Stimulated activated CD4-positive, alpha-beta T cell treated with anti-CD3 and anti-CD28 coated beads, Interleukin-2, amount 100 ng/mL, for 24 hours (primary cell): ENCODE measurements at regions not wholly inside any gene's neighbourhood (a gene's known extent, or its start where the extent isn't known, plus 50 kb on each side); places are given as distances from the start of the nearest gene placed in this dataset.
"Not testable (repeated sequence)": the region's sequence is repeated elsewhere in the genome, so short reads cannot be mapped to it uniquely, and the experiment has no call there.

Source experiments
- DNase-seq, 2 donors: peaks; one replicate each; pipeline ENCODE4 v3.0.0-alpha.2; 2020

DNA sequence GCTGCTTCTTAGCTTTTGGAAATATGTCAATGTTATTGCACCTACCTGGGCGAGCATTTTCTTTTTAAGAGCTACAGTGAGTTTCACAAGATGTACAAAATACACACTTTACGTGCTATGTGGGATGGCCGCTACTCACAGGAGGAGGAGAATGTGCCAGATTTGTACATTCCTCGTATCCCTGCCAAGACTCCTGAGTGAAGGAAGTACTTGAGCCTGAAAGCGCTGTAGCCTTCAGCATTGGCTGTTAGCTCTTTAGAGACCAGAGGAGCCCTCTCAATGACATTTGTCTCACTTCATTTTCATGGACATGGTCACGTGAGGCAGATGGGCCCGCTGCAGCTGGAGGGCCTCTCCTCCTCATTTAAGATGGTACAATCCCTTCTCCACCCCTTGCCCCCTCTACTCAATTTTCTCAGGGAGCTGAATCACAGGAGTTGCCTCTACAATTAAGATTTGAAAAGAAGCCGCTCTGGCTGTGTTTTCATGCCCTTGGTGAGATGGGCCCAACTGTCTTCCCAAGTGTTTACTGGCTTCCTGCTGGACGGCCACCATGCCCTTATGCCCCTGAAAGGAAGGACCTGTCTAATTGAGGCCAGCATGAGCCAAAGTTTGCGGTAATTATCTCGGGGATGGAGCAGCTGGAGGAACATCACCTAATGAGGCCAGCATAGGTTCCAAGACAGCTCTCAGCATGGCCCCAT lies 442.6 kb downstream of the PRDM2 start:
- no peak for DNase-seq

DNA sequence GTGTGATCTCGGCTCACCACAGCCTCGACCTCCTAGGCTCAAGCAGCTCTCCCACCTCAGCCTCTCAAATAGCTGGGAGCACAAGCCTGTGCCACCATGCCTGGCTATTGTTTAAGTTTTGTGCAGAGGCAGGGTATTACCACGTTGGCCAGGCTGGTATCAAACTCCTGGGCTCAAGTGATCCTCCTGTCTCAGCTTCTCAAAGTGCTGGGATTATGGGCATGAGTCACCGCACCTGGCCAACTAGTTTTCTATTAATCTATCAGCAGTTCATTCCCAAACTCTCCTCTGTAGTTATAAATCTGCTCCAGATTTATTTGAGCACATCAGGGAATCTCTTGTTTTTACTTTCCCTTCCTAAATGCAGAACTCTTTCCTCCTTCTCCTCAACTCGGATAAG lies 443.8 kb downstream of the PRDM2 start:
- DNase-seq, result no peak

DNA sequence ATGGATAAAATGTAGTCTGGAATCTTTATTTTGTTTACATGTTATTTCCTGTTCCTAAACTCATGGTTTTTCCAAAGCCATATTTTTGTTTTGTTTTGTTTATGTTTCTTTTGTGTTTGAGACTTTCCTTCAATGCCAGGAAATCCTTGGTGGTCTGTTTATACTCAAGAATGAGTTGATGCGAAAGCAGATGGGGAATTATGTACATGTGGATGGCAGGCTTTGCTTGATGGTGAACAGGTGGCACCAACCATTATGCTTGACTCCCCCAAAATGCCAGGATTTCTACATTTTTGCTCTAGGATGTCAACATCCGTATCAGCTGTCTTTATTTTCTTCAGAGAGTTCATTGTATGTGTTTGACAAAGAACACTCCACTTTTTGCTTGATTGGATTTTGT lies 448.5 kb downstream of the PRDM2 start:
- DNase-seq, result no peak

DNA sequence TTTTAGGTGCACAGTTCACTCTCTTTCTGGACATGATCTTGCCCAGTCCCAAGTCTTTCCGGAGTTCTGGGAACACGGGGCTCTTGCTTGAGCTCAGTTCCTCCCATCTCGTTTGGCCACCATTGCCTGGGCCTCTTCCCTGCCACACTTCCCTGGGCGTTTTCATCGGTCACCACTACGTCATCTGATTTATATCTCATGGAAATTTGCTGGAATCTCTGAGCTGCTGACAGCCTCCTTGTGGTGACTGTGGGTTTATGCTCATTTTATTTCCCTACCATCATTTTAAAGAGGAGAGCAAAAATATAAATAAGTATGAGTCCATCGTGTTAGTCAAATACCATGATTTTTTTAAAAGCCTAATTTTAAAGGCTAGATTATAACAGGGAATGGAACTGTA lies 449.1 kb upstream of the KAZN start:
- DNase-seq, result no peak

DNA sequence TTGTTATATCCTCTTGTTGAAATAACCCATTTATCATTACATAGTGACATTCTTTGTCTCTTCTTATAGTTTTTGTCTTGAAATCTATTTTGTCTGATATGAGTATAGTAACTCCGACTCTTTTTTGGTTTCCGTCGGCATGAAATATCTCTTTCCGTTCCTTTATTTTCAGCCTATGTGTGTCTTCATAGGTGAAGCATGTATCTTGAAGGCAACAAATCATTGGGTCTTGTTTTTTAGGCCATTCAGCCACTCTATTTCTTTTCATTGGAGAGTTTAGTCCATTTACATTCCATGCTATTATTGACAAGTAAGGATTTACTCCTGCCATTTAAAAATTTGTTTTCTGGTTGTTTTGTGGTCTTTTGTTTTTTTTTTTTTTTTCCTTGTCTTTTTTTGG lies 441.9 kb upstream of the KAZN start:
- DNase-seq, result no peak

DNA sequence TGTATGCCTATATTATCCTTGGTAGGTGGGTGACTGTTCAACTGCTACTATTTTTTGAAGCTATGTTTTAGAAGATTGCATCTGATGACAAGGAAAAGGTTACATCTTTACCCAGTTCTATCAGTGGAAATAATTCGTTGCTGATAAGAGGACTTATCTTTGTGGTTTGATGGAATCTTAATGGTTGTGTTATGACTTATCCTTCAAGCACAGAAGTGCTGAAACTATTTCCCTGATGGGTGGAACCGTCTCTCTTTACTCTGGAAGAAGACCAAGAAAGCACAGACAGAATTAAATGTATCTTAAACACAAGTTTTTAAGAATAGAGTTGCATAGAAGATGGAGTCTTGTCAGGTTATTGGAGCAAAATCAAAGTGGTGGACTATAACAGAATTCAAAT lies 437.7 kb upstream of the KAZN start:
- no peak for DNase-seq

DNA sequence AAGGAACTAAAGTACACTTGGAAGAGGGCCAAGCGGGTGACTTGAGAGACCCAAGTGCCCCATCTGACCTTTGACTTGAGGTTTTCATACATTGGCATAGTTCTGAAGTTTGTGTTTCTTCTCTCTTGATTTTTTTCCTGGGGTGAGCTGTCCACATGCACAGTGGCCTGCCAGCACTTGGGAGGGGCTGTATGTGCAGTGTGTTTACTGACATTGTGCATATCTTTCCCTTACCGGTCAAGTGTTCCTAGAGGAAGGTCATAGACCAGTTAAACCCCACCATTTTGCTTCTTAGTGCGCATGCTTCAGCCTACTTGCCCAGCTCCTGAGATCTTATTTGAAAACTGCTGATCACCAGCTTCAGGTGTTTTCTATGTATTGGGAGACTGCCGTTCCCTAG lies 435.2 kb upstream of the KAZN start:
- DNase-seq, result no peak

DNA sequence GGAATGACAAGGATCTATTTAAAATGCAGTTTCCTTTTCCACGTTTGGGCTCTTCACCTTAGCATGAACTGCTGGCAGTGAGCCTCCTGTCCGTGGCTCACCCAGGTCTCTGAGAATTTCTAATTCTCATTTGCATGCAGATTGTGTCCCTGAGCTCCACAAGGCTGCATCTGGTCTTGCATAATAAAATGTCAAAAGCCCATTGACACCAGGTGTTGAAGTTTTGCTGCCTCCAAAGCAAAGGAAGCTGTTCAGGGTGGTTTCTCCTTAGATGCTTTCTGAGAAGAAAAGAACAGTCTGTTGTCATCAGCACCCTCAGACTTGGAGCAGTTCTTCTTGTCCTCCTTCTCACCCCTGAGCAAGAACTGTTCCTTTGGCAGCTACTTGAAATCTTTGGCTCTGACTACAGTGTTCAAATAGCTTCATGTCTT lies 433.1 kb upstream of the KAZN start:
- DNase-seq, result no peak

DNA sequence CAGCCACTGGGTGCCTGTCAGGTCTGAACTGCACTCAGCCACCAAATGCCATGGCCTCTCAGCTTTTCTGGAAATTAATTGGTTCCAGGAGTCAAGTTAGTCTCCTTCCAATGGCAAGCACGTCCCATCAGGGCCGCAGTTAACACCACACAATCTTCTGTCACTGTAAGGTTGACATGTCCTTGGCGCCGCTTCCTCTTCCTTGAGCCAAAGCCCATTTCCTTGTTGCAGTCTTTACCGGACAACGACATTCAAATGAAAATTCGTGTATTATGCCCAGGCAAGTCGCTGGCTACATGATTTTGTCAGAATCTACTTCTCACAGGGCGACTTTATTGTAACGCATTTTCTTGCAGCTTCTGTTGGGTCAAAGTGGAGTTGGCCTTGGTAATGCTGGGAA lies 430.6 kb upstream of the KAZN start:
- DNase-seq, result no peak

DNA sequence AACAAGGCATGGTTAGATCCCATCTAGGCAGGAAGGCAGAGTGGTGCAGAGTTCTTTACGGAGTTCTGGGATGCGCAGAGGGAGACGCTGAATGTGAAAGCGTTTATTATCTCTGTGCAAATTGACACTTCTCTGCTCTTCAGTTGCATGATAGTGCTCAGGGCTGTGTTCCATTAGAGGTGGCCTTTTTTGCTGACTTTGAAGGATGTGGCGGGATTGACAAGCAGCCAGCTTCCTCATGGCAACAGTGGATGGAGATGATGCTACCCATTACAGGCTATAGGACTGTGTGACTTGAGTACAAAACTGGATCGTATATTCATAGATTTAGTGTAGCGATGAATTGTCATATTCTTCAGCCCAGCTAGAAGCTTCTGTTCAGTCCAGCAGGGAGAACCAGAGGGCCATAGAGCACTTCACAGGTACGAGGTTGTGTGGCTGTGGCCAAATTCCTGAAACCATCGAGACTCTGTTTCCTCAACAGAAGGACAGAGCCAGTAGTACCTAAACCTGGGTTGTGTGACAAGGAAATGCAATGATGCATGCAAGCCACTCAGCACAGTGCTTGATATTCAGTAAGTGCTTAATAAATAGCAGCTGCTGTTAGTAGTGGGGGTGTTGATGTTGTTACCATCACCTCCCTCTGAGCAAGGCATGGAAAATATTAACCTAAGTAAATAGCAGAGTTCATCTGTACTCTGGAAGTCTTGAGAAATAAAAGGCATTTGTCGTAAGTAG lies 430.0 kb upstream of the KAZN start:
- no peak for DNase-seq

DNA sequence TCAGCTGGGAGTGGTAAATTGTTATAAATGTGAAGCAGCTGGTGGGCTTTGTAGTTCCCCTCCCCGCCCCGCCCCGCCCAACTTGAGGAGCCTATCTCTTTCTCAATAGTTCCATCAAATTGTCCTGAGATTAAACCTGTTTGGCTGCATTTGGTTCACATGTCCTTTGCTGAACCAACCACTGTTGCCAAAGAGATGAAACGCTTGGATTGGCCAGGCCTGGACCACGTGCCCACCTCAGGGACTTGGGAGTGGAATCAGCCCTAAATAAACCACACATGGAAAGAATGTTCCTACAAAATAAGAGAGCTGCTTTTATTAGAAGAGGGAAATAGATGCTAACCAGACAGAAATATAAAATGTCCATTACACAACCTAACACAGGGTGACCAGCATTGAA lies 424.9 kb upstream of the KAZN start:
- DNase-seq, result no peak

DNA sequence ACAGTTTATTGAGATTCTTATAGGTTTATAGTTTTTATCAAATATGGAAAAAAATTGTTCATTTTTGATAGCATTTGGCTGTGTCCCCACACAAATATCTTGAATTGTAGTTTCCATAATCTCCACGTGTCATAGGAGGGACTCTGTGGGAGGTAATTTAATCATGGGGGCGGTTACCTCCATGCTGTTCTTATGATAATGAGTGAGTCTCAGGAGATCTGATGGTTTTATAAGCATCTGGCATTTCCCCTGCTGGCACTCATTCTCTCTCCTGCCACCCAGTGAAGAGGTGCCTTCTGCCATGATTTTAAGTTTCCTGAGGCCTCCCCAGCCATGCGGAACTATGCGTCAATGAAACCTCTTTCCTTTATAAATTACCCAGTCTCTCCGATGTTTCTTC lies 420.6 kb upstream of the KAZN start:
- DNase-seq, result not testable (repeated sequence)

DNA sequence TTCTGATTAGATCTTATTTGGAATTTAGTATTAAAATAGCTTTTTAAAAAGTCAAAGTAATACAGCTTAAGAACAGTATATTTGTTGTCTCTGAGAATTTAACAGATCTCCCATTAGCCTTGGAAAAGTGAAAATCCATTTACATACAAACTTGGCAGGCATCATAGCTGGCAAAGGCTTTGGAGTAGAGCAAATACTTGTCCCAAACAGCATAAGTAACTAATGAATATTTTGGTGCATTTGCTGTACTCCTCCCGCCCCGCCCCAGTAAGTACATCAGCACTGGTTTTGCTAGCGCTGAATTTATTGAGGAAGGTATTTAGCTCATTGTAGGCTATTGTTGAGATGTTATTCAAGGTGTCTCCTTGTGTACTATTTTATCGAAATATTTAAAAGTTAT lies 417.7 kb upstream of the KAZN start:
- no peak for DNase-seq

DNA sequence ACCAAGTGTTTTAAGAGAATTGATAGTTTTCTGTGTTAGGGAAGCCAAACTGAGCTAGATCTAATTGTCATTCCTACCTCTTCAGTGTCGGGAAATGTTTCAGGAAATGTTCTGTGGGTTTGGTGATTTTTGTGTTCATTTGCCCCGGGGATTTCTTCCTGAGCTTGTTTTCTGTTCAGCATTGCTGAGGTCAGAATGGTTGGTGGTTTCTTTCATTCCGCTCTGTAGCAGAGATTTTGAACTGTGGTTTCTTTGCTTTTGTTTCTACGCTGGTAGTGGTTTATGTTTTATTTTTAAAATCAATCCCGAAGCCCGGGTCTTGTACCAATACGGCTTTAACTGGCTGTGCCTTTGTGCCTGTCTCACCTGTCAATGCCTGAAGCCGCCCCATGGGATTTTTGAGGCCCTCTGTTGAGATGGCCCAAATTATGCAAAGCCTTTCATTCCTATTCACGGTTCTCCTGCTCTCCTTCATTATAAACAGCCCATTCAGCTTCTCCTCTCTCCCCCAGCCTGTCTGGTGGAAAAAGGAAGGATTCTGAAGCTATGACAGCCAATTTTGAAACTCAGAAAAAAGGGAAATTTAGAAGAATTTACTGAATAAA lies 417.2 kb upstream of the KAZN start:
- no peak for DNase-seq

DNA sequence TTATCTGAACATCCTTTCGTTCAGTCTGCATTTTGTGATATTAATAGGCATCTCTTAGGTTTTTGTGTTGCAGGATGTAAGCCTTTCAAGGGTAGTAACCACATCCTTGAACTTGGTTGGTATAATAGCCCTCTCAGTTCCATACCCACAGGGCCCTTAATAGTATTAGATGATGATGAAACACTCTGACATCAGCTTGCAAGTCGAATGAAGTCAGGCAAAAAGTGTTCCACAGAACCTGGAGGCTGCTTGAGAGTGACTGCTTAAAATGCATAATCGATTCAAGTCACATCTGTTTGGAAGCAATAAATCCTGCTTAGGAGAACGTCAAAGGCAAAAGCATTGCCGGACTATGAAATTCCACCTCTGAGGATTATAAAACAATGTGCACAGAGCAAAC lies 415.6 kb upstream of the KAZN start:
- no peak for DNase-seq

DNA sequence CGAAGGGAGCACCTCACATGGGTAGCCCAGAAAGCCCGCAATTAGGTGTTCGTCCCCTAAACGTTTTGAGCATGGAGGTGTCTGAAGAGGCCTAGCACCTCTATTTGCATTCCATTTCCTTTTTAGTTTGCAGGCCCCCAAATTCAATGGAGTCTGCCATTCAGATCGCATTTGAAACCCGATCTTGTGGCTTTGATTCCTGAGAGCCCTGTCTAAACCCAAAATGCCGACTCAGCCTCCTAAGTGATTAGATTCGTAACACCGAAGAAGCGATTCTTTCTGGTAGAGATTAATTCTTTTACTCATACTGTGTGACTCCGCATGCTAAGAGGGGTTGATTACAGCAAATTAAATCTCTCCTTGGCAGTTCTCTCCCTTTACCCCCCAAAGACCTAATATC lies 415.2 kb upstream of the KAZN start:
- no peak for DNase-seq

DNA sequence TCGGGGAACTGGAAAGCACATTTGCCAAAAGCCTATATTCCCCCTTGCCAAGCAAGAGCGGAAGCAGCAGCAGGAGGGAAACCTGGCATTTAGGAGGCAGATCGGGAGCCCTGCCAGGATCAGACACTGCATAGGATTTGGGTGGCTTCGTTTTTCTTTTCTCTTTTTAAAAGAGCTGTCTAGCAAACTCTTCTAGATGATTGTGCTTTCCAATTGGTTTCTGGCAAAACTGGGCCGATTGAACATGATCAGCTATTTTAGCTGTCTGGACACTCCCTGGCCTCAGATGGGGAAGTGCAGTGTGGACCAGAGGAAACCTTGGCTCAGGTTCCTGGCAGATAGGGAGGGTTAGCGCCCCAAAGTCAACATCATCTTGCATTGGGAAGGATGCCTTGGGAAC lies 414.0 kb upstream of the KAZN start:
- no peak for DNase-seq

DNA sequence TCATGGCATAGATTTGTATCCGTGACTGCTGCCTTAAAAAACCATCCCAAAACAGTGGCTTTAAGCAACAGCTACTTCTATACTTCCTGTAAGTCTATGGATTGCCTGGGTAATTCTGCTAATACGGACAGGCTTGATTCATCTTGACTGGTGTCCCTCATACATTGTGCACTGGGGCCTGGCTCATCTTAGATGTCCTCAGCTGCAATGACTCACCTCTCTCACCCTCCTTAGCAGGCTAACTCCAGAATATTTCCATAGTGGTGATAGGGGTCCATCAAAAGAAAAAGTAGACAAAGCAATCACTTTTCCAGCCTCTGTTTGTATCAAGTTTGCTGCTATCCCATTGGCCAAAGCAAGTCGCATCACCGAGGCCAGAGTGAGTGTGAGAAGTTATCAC lies 409.1 kb upstream of the KAZN start:
- no peak for DNase-seq

DNA sequence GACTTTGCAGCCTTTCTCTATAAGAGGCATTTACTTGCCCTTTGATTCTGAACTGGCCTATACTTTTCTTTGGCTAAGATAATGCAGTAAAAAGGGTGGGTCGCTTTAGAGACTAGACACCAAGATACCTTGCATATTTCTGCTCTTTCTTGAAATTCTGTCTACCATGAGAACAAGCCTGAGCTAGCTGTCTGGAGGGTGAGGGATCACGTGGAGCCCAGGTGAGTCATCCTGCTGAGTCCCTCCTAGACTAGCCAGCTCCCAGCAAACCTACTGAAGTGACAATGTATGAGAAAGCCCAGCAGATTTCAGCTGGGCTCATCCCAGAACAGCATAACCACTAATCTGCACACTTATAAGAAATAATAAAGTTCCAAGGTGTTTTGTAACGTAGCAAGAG lies 408.0 kb upstream of the KAZN start:
- no peak for DNase-seq

DNA sequence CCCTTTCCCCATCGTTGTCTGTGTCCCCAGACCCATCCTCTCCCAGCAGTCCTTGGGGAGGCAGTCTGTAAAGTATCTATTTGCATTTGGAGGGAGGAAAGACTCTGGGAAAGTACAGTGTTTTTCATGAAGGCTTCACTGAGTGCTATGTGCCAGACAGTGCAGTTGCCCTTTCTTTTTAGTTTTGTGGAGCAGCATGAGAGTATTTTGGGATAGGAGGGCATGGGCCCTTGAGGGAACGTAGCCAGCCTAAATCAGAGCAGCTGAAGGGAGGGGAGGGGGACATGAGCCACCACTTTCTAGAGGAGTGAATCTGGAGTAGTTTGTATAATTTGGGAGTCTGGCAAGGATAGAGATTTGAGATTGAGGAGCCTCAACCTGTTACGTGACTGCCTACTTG lies 404.0 kb upstream of the KAZN start:
- no peak for DNase-seq

DNA sequence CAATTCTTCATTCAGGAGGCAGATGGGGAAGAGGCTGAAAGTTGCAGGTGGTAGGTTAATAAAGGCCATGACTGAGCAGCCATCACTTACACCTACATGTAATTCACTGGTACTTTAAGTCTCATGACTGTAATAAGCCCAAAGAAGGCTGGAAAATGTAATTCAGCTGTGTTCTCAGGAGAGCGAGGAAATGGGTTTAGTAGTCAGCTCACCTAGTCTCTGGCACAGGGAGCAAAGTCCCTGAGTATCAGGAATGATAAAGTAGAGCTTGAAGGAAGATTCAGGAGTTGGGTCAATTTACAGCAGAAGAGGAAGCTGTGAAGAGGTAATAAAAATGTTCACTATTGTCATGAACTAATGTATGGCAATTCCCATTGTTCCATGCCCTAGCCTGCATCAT lies 393.4 kb upstream of the KAZN start:
- no peak for DNase-seq

DNA sequence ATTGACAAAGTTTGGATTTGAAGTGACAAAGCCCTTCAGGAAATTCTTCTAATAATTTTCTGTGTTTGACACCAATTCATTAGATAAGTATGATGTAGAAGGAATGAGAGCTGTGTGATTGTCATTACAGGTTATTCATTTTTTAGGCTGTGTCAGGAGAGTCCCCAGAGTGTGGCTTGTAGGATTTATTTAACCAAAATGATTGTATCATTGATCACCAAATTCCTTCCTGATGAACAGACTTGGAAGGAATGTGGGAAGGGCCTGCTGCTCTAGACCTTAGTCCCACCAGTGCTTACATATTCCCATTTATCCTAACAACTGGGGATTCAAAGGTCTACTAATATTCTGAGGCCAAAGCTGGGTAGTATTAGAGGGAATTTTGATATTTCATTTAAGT lies 383.3 kb upstream of the KAZN start:
- no peak for DNase-seq

DNA sequence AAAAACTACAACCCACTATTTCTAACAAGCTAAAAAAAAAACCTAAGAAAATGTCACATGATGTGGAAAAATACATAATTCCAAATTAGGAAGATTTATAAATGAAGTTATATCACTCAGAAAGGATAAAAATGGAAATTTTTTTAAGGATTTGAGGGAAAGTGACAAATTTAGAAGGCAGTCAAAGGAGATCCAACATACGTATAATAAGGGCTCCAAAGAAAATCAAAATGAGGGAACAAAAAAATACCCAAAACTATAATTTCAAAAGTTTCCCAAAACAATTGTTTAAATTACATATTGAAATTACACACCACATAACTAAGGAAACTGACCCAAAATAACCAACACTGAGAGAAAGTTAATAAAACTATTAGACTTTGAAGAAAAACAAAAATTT lies 381.1 kb upstream of the KAZN start:
- no peak for DNase-seq

DNA sequence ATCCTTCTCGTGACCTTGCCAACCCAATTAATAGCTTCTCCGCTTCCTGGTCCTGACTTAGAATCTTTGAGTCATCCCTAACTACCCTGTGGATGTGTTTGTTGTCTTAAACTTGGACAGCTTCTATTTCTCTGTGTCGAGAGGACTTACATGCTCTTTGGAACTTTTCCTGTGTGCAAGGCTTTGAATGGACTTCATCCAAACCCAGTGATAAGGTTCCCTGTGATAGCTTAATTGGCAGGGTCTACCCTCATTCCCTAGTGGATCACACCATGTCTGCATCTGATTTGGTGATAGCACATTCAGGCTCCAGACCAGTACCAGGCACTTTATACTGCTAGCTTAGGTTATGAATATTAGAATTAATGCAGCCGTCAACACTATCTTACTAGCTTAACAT lies 378.2 kb upstream of the KAZN start:
- no peak for DNase-seq

DNA sequence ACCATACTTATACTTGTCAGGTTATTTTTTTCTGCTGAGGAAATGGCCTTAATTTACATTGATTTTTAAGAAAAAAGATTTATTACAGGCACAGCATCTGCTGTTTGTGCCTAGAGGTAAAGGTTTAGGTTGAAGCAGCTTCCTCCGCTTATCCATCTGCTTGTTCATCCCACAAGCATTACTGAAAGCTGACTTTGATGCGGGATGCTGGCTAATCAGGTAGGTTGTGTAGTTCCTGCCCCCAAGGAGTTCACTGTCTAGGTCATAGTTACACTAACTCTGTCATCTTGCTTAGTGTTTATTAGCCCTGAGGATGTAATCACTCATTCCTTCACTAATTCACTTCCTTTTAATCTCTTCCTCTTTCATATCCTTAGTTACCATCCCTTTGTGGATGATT lies 377.7 kb upstream of the KAZN start:
- DNase-seq, result no peak
